ENCODE measurements at regions not wholly inside any gene's neighbourhood (a gene's known extent, or its start where the extent isn't known, plus 50 kb on each side); places are given as distances from the start of the nearest gene placed in this dataset.
"Not testable (repeated sequence)": the region's sequence is repeated elsewhere in the genome, so short reads cannot be mapped to it uniquely, and the experiment has no call there.

- DNase-seq = peak in 1 of 56 donors; percentile 0
Observed at GRCh38 chr3:159346271-159346903, 544.5 kb downstream of the MFSD1 start.

GRCh38 chr3:159348431-159348830 is 546.6 kb downstream of the MFSD1 start:
- DNase-seq = no peak

DNA sequence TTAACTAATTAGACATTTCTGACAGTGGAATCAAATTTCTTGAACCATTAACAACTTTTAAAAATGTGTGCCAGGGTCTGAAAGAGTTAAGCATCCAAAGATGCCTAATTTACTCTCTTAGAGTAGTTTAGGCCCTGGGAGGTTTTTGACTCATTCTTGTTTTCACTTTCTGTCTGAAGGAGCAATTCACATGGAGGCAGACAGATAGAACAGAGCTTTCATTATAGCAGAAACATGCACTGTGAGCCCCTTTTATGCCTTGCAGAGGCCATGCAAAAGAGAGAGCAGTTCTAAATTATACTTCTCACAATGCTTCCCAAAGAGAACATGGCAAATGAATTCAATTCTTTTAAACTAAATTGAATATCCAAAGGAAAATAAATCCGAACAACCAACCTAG is 554.8 kb downstream of the MFSD1 start:
- DNase-seq = peak in 9 of 56 donors; percentile 0 to 47 (median 13)

- DNase-seq = no peak
Observed at GRCh38 chr3:159364511-159364910, 562.7 kb downstream of the MFSD1 start.

- DNase-seq = no peak
Observed at GRCh38 chr3:159366476-159366875, 564.6 kb downstream of the MFSD1 start.

- no peak for DNase-seq
Observed at GRCh38 chr3:159371961-159372360, 570.1 kb downstream of the MFSD1 start.

- no peak for DNase-seq
Observed at GRCh38 chr3:159378396-159379194, 576.7 kb downstream of the MFSD1 start.

GRCh38 chr3:159380891-159381290 is 579.0 kb downstream of the MFSD1 start:
- DNase-seq = no peak

DNA sequence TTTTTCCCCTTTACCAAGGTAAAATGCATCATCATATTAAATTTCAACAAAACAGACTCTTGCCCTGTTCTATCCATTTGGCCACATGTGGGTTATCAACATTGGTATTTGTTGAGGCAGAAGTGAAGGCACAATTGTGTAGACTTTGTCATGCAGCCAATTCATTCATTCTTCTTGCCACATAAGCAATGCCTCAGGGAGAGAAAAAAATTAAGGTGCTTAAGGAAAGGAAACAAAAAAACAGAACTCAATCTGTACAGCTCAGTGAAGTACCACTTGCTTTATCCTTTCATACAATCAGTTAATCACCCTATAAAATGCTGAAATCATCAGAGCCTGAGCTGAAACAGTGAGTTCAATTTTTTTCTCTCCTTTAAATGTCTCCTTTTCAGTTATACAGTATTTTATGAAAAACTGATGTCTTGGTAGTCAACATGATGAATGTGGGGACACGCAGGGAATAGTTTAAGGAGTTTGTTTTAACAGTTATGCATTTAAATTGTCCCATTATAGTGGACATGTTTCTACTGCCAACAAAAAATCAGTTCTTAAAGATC is 588.9 kb downstream of the MFSD1 start:
- no peak for DNase-seq

- not testable (repeated sequence) for DNase-seq
Observed at GRCh38 chr3:159397683-159398082, 591.0 kb upstream of the IL12A start.

GRCh38 chr3:159401069-159401468 is 587.6 kb upstream of the IL12A start:
- DNase-seq = no peak

GRCh38 chr3:159409711-159410110 is 578.9 kb upstream of the IL12A start:
- DNase-seq = not testable (repeated sequence)

GRCh38 chr3:159413319-159413718 is 575.3 kb upstream of the IL12A start:
- DNase-seq = no peak

- DNase-seq = no peak
Observed at GRCh38 chr3:159416856-159417255, 571.8 kb upstream of the IL12A start.

DNA sequence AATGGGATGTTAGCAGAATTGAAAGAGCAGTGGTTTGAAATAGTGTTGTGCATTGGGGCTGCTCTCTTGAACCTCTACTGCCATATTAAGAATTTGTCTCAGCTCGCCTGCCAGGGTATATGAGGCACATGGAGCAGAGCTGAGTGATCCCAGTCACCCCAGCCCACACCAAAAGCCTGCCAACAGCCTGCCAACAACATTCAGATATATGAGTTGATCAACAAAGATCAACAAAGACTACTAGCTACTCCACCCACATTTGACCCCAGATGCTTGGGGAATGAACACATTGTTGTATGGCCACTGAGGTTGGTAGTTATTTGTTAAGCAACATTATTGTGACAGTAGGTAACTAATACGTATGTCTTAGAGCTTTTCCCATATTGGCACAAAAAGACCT is 570.9 kb upstream of the IL12A start:
- no peak for DNase-seq

DNA sequence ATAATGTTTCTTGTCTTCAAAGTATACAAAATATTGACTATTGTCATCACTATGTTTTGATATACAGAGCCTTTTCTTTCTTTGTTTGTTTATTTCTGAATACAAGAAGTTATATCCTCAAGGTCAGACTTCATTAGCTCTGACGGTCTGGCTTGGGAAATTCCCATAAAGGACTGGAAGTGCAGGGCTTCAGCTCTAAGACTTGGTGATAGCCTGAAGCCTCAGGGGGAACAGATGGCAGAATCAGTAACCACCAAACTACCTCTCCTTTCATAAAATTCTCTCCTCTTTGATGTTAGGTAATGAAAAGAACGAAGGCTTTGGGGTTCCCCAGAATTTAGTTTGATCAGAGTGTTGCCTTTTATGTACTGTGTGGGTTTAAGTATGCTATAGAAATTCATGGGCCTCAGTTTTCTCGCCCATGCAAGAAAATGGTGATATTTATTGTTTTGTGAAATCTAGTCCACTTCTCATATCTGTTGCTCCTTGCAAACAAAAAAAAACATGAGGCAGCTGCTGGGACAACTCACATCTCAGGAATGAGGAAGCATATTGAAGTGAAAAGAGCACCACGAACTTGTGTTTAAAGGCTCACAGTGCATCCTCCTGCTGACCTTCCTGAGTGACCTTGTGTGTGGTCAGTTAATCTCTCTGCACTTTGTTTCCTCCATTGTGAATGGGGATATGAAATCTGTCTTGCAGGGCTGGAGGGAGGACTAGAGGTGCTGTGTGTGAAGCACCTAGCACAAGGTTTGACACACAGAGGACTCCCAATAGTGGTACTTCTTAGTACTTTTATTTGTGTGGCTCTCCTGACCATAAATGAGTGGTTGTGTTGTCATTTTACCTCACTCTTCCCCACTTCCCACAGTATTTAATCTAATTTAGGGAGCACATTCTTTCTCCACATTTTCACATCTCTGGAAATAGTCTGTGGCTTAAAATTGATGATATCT is 569.8 kb upstream of the IL12A start:
- no peak for DNase-seq

GRCh38 chr3:159429702-159430101 is 558.9 kb upstream of the IL12A start:
- no peak for DNase-seq

DNA sequence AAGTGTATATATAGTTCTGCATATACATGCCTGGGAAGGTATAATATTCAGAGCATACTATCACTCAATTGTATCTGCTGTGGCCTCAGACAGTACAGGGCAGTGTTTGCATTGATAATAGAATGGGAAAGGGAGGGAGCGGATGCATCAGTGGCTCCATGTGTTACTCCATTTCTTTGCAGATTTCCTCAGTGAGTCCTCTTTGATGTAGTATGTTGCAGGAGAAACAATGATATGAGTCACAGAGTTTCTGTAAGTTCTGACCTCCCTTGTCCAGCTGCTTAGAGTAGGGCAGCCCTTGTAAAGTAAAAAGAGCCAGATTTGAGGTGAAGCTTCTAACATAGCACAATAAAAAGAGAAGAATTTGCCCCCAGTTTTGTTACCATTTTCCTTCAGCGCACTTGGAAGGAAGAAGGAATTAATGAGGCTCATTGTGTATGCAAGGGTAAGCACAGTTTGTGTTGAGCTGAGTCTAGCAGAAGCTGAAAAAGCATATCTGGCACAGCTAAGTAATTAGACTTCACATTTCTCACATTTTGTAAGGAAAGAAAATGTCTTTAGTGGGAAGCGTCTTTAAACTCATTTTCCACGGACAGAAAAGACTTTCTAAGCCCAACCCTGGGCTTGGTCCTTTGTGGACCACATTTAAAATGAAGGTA is 555.8 kb upstream of the IL12A start:
- DNase-seq = peak in 6 of 56 donors; percentile 5 to 27 (median 17)

DNA sequence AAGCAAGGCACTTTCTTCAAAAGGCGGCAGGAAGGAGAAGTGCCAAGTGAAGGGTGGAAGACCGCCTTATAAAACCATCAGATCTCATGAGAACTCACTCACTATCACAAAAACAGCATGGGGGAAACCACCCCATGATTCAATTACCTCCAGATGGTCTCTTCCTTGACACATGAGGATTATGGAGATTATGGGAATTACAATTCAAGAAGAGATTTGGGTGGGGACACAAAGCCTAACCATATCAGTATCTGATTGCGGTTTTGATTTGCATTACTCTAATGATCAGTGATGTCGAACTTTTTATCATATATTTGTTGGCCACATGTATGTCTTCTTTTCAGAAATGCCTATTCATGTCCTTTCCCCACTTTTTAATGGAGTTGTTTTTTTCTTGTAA is 549.3 kb upstream of the IL12A start:
- DNase-seq = no peak

DNA sequence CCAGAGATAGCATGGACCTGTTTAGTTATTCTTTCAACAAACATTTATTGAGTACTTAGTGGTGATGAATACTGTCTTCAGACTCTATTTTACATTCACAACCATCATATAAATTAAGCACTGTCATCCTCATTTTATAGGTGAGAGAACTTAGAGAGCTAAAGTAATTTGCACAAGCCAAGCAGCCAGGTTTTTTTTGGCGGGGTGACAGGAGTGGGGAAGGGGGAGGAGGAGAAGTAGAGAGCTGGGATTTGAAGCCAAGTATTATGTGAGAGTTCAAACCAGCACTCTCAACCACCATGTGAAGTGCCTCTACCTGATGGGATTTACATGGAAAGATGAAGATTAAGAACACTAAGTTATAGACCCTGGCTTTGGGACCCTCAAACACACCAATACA is 547.4 kb upstream of the IL12A start:
- DNase-seq = peak in 2 of 56 donors; percentile 3 to 9

DNA sequence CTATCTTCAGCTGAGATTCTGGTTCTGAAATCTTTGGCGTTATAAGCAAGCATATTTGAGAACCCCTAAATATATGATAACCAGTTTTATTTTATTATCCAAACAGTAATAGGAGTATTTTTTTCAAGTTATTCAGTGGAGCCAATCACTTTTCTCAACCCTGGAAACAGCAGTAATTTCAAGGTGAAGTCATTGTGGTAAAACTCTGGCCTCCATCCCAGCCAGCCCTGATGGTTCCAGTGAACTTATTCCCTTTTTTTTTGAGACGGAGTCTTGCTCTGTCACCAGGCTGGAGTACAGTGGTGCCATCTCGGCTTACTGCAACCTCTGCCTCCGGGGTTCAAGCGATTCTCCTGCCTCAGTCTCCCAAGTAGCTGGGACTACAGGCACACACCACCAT is 545.4 kb upstream of the IL12A start:
- no peak for DNase-seq
